HCT116 (cell line): ENCODE measurements at regions not wholly inside any gene's neighbourhood (a gene's known extent, or its start where the extent isn't known, plus 50 kb on each side); places are given as distances from the start of the nearest gene placed in this dataset.

Experiments
- ATAC-seq: fragments of 200-7000 bp; cut with Tn5 transposase; 2 replicates; pipeline ENCODE4 v1.9.1; 2020; ENCODE audit warnings: mild to moderate bottlenecking, moderate library complexity
- BruUV-seq: library from RNA; stranded (reverse); fragments of 400-500 nt; replicated peaks from 2 replicates; lab custom pipeline; 2021; lab: Mats Ljungman, UMichigan
- CTCF ChIA-PET: fragments of 300-600 bp; sonication (Branson Sonifier 250); formaldehyde crosslinking; loops from one replicate; lab custom pipeline; 2021; ENCODE audit warnings: antibody characterized with exemption; lab: Charles Lee
- POLR2A ChIA-PET: fragments of 300-600, 350-600 bp; sonication (Branson Sonifier 250); formaldehyde crosslinking; loops from one replicate; lab custom pipeline; 2021; ENCODE audit warnings: antibody characterized with exemption; lab: Charles Lee
- RAD21 ChIA-PET, 2 experiments: fragments of 300-600 bp; sonication (Branson Sonifier 250); formaldehyde crosslinking; loops; one replicate each; lab custom pipeline; 2023; ENCODE audit warnings: low total read pairs in 2 of 2; ENCODE audit not compliant: uncharacterized antibody in 2 of 2, unreplicated experiment in 2 of 2, low non-redundant PET in 1 of 2; lab: Charles Lee
- DNase-seq: peaks from one replicate; pipeline ENCODE4 v3.0.0-alpha.2; 2010; ENCODE audit warnings: low read depth, low spot score
- H2AFZ ChIP-seq: fragments of 200-600 bp; shearing (Covaris generic), sonication (generic); 2 replicates; pipeline ENCODE4 v1.6.1; 2017; ENCODE audit warnings: low read depth, mixed run types, mixed read lengths, antibody characterized with exemption, low read length; ENCODE audit not compliant: poor library complexity, severe bottlenecking
- H3K27ac ChIP-seq: 2 replicates; pipeline ENCODE4 v1.5.1; 2012; ENCODE audit warnings: low read depth, low read length
- H3K27me3 ChIP-seq: fragments of 200-600 bp; sonication (generic); 2 replicates; pipeline ENCODE4 v1.6.1; 2016; ENCODE audit warnings: mixed run types, low read length, mixed read lengths; ENCODE audit not compliant: insufficient read depth
- H3K36me3 ChIP-seq, 2 experiments: fragments of 200-500 bp in 1 of 2; fragments of 200-600 bp in 1 of 2; sonication (Bioruptor generic) in 1 of 2; sonication (generic) in 1 of 2; 2 replicates each; pipeline versions ENCODE4 v1.5.1 to v1.6.1; 2014 to 2016; ENCODE audit warnings: low read length in 2 of 2, inconsistent platforms in 1 of 2, mixed read lengths in 1 of 2, mixed run types in 1 of 2; ENCODE audit not compliant: insufficient read depth in 2 of 2, control insufficient read depth in 1 of 2
- H3K4me1 ChIP-seq, 2 experiments: fragments of 200-600 bp in 1 of 2; sonication (generic) in 1 of 2; 2 replicates each; pipeline versions ENCODE4 v1.5.1 to v1.6.1; 2012 to 2017; ENCODE audit warnings: low read length in 2 of 2, inconsistent platforms in 1 of 2, mild to moderate bottlenecking in 1 of 2, mixed read lengths in 1 of 2, mixed run types in 1 of 2, moderate library complexity in 1 of 2; ENCODE audit not compliant: insufficient read depth in 2 of 2, control insufficient read depth in 1 of 2
- H3K4me2 ChIP-seq: fragments of 200-600 bp; sonication (generic); 2 replicates; pipeline ENCODE4 v1.6.1; 2017; ENCODE audit warnings: mixed run types, low read length, mixed read lengths
- H3K4me3 ChIP-seq, 2 experiments: fragments of 200-600 bp in 1 of 2; sonication (generic) in 1 of 2; replicated peaks in 1 of 2; 2 replicates each; pipeline ENCODE4 v1.5.1; 2011 to 2016; ENCODE audit warnings: low read length in 2 of 2, control low read depth in 1 of 2, low read depth in 1 of 2, mild to moderate bottlenecking in 1 of 2, mixed read lengths in 1 of 2, mixed run types in 1 of 2
- H3K79me2 ChIP-seq: fragments of 200-600 bp; sonication (generic); 2 replicates; pipeline ENCODE4 v1.6.1; 2017; ENCODE audit warnings: mild to moderate bottlenecking, mixed run types, low read length, moderate library complexity, mixed read lengths; ENCODE audit not compliant: insufficient read depth
- H3K9ac ChIP-seq: fragments of 200-600 bp; sonication (generic); 2 replicates; pipeline ENCODE4 v1.6.1; 2016; ENCODE audit warnings: low read length, mixed read lengths
- H3K9me2 ChIP-seq: fragments of 200-600 bp; sonication (generic), shearing (Covaris generic); 2 replicates; pipeline ENCODE4 v1.6.1; 2017; ENCODE audit warnings: mixed run types, mild to moderate bottlenecking, moderate library complexity; ENCODE audit not compliant: insufficient read depth
- H3K9me3 ChIP-seq, 2 experiments: fragments of 200-500 bp in 1 of 2; fragments of 200-600 bp in 1 of 2; sonication (Bioruptor generic) in 1 of 2; sonication (generic) in 1 of 2; 2 replicates each; pipeline ENCODE4 v1.6.1; 2014 to 2017; ENCODE audit warnings: low read length in 2 of 2, mixed read lengths in 2 of 2, inconsistent platforms in 1 of 2, low read depth in 1 of 2, mild to moderate bottlenecking in 1 of 2, mixed run types in 1 of 2, moderate library complexity in 1 of 2; ENCODE audit not compliant: control insufficient read depth in 1 of 2, insufficient read depth in 1 of 2
- H4K20me1 ChIP-seq: fragments of 200-600 bp; sonication (generic), shearing (Covaris generic); 2 replicates; pipeline ENCODE4 v1.6.1; 2017; ENCODE audit warnings: mixed run types, mild to moderate bottlenecking, moderate library complexity; ENCODE audit not compliant: insufficient read depth
- ATF3 ChIP-seq: IDR thresholded peaks from 2 replicates; pipeline ENCODE4 v1.6.1; 2012
- CBX3 ChIP-seq: IDR thresholded peaks from 2 replicates; pipeline ENCODE4 v1.6.1; 2012; ENCODE audit warnings: low read depth
- CEBPB ChIP-seq: IDR thresholded peaks from 2 replicates; pipeline ENCODE4 v1.6.1; 2012; ENCODE audit warnings: low read depth
- EGR1 ChIP-seq: IDR thresholded peaks from 2 replicates; pipeline ENCODE4 v1.6.1; 2012; ENCODE audit warnings: low read depth
- ELF1 ChIP-seq: IDR thresholded peaks from 2 replicates; pipeline ENCODE4 v1.6.1; 2012; ENCODE audit warnings: low read depth, borderline replicate concordance
- EZH2phosphoT487 ChIP-seq: fragments of 200-600 bp; IDR thresholded peaks from 2 replicates; pipeline ENCODE4 v1.6.1; 2018; ENCODE audit warnings: antibody characterized with exemption, borderline replicate concordance
- JUND ChIP-seq: IDR thresholded peaks from 2 replicates; pipeline ENCODE4 v1.6.1; 2012
- POLR2A ChIP-seq: IDR thresholded peaks from 2 replicates; pipeline ENCODE4 v1.7.0; 2011; ENCODE audit warnings: borderline replicate concordance; ENCODE audit not compliant: insufficient read depth, insufficient read length; ENCODE audit errors: extremely low read depth
- POLR2AphosphoS5 ChIP-seq: IDR thresholded peaks from 2 replicates; pipeline ENCODE4 v1.6.1; 2011; ENCODE audit warnings: mild to moderate bottlenecking, low read depth, low read length, moderate library complexity
- RAD21 ChIP-seq: IDR thresholded peaks from 2 replicates; pipeline ENCODE4 v1.6.1; 2012; ENCODE audit warnings: low read depth, mild to moderate bottlenecking
- SIN3A ChIP-seq: IDR thresholded peaks from 2 replicates; pipeline ENCODE4 v1.6.1; 2012; ENCODE audit warnings: low read depth
- SRF ChIP-seq: IDR thresholded peaks from 2 replicates; pipeline ENCODE4 v1.6.1; 2012; ENCODE audit warnings: low read depth
- TCF7L2 ChIP-seq: IDR thresholded peaks from 2 replicates; pipeline ENCODE4 v1.7.0; 2011; ENCODE audit warnings: borderline replicate concordance, inconsistent platforms; ENCODE audit not compliant: insufficient read depth, insufficient read length; ENCODE audit errors: extremely low read depth
- YY1 ChIP-seq: IDR thresholded peaks from 2 replicates; pipeline ENCODE4 v1.6.1; 2011; ENCODE audit warnings: low read length, low read depth, moderate library complexity, mild to moderate bottlenecking; ENCODE audit not compliant: insufficient replicate concordance; ENCODE audit errors: extremely low read depth
- ZBTB33 ChIP-seq: IDR thresholded peaks from 2 replicates; pipeline ENCODE4 v1.6.1; 2011; ENCODE audit warnings: mild to moderate bottlenecking, low read length, moderate library complexity; ENCODE audit not compliant: insufficient replicate concordance; ENCODE audit errors: extremely low read depth
- ZFX ChIP-seq: fragments of 450-650 bp; IDR thresholded peaks from 2 replicates; pipeline ENCODE4 v1.6.1; 2017
- ZNF274 ChIP-seq: fragments of 200-500 bp; sonication (Bioruptor generic); IDR thresholded peaks from 2 replicates; pipeline ENCODE4 v1.6.1; 2014; ENCODE audit warnings: mild to moderate bottlenecking, low read depth, low read length, inconsistent platforms
- intact Hi-C: fragments of 100-400 bp; cut with micrococcal nuclease; formaldehyde crosslinking; loops from 2 replicates; pipeline ENCODE4 v1.10.0; 2022

GRCh38 chr17:51355441-51356410 is 95.4 kb downstream of the UTP18 start:
- no peaks in the 10 kb centered on the region for H3K9me2 ChIP-seq
- TF ChIP-seq RAD21 (no peak), ATF3 (no peak), YY1 (no peak), CEBPB (no peak), ELF1 (no peak), SRF (no peak), ZNF274 (no peak), EGR1 (no peak)
- TF ChIP-seq, all 23 proteins: peak for 0
- BruUV-seq, result no TSS peak
- no peaks in the 10 kb centered on the region for H3K9me3 ChIP-seq
- H3K4me2 ChIP-seq, result no peak overlapping the region
- no peak overlapping the region for H2AFZ ChIP-seq
- H3K4me1 ChIP-seq, result no peaks in the 10 kb centered on the region
- no peak for DNase-seq
- H4K20me1 ChIP-seq, result no peaks in the 10 kb centered on the region
- POLR2A ChIA-PET, result no interaction called here
- H3K79me2 ChIP-seq, result no peaks in the 10 kb centered on the region
- ATAC-seq, result peak; percentile 27; the same call in 1 of the 2 replicates
- no peak overlapping the region for H3K9ac ChIP-seq
- RAD21 ChIA-PET, result no interaction called here
- H3K4me3 ChIP-seq, result no peak overlapping the region
- CTCF ChIA-PET, result no interaction called here
- no peak overlapping the region for H3K27ac ChIP-seq
- H3K36me3 ChIP-seq, result no peaks in the 10 kb centered on the region
- H3K27me3 ChIP-seq, result peaks cover 21% of the 10 kb centered on the region
- intact Hi-C loops, result no loop called here

- Histone ChIP-seq H3K27ac (no peak overlapping the region), H2AFZ (no peak overlapping the region), H3K36me3 (no peaks in the 10 kb centered on the region), H3K9me3 (no peaks in the 10 kb centered on the region), H3K27me3 (0 out of 2 replicates have a peak, but pooled peaks cover 3% of the 10 kb centered on the region), H3K4me3 (no peak overlapping the region), H3K9ac (no peak overlapping the region), H3K4me1 (peaks cover 7 to 21% of the 10 kb centered on the region in 2 experiments; a peak in 3 of 4 replicates), H3K9me2 (no peaks in the 10 kb centered on the region), H3K4me2 (no peak overlapping the region), H3K79me2 (no peaks in the 10 kb centered on the region), H4K20me1 (no peaks in the 10 kb centered on the region)
- ChIA-PET CTCF (no interaction called here), RAD21 (no interaction called here), POLR2A (no interaction called here)
- intact Hi-C loops, result no loop called here
- no TSS peak for BruUV-seq
- DNase-seq (no peak), ATAC-seq (no peak)
- TF ChIP-seq EGR1, result no peak
- no peak for TF ChIP-seq ATF3
- TF ChIP-seq RAD21, result no peak
- no peak for TF ChIP-seq SRF
- TF ChIP-seq SIN3A, result no peak
- TF ChIP-seq CEBPB, result no peak
- TF ChIP-seq TCF7L2, result no peak
- no peak for TF ChIP-seq EZH2phosphoT487
- TF ChIP-seq JUND, result no peak
- no peak for TF ChIP-seq ZBTB33
- TF ChIP-seq POLR2A, result no peak
- no peak for TF ChIP-seq ZNF274
- no peak for TF ChIP-seq ZFX
- no peak for TF ChIP-seq POLR2AphosphoS5
- no peak for TF ChIP-seq CBX3
Observed at GRCh38 chr17:51359055-51359454, 98.7 kb downstream of the UTP18 start.
